ENCODE measurements at regions not wholly inside any gene's neighbourhood (a gene's known extent, or its start where the extent isn't known, plus 50 kb on each side); places are given as distances from the start of the nearest gene placed in this dataset.
A peak's percentile ranks its signal among the peaks of the same experiment; 100 is the strongest.
"Not testable (repeated sequence)": the region's sequence is repeated elsewhere in the genome, so short reads cannot be mapped to it uniquely, and the experiment has no call there.

GRCh38 chr10:11403646-11404045, 207.8 kb downstream of the USP6NL start:
- not testable (repeated sequence) for DNase-seq (ENCODE audit: low read depth in 3 of 3)

- DNase-seq (ENCODE audit: low read depth in 3 of 3): peak in 2 of 3 experiments; percentile 18 to 32
Observed at GRCh38 chr10:11403116-11403515, 208.3 kb downstream of the USP6NL start.

- DNase-seq (ENCODE audit: low read depth in 3 of 3): no peak
Observed at GRCh38 chr10:11402392-11402791, 209.1 kb downstream of the USP6NL start.

- DNase-seq (ENCODE audit: low read depth in 3 of 3): no peak
Observed at GRCh38 chr10:11401264-11402235, 209.9 kb downstream of the USP6NL start.

GRCh38 chr10:11397980-11398580, 213.4 kb downstream of the USP6NL start:
- DNase-seq (ENCODE audit: low read depth in 3 of 3): no peak

- DNase-seq (ENCODE audit: low read depth in 3 of 3): no peak
Observed at GRCh38 chr10:11397077-11397965, 214.1 kb downstream of the USP6NL start.

- DNase-seq (ENCODE audit: low read depth in 3 of 3): no peak
Observed at GRCh38 chr10:11396311-11396955, 215.0 kb downstream of the USP6NL start.

- no peak for DNase-seq (ENCODE audit: low read depth in 3 of 3)
Observed at GRCh38 chr10:11395581-11396310, 215.7 kb downstream of the USP6NL start.

GRCh38 chr10:11395161-11395560, 216.3 kb downstream of the USP6NL start:
- no peak for DNase-seq (ENCODE audit: low read depth in 3 of 3)

GRCh38 chr10:11393858-11394257, 217.6 kb downstream of the USP6NL start:
- no peak for DNase-seq (ENCODE audit: low read depth in 3 of 3)

- no peak for DNase-seq (ENCODE audit: low read depth in 3 of 3)
Observed at GRCh38 chr10:11392776-11393175, 218.7 kb downstream of the USP6NL start.

- DNase-seq (ENCODE audit: low read depth in 3 of 3): no peak
Observed at GRCh38 chr10:11388996-11389395, 222.5 kb downstream of the USP6NL start.

- DNase-seq (ENCODE audit: low read depth in 3 of 3): no peak
Observed at GRCh38 chr10:11387551-11388222, 223.8 kb downstream of the USP6NL start.

- no peak for DNase-seq (ENCODE audit: low read depth in 3 of 3)
Observed at GRCh38 chr10:11387044-11387443, 224.4 kb downstream of the USP6NL start.
